Coronary artery (tissue), 2 donors: ENCODE measurements at regions not wholly inside any gene's neighbourhood (a gene's known extent, or its start where the extent isn't known, plus 50 kb on each side); places are given as distances from the start of the nearest gene placed in this dataset.

Source experiments
- DNase-seq: peaks from one replicate; pipeline ENCODE4 v3.0.0-alpha.2; 2017; ENCODE audit warnings: low spot score
- H3K27ac ChIP-seq, 2 donors: fragments of 200-600 bp; sonication (generic); one replicate each; pipeline ENCODE4 v1.5.1; 2016 to 2019
- H3K4me3 ChIP-seq: fragments of 200-600 bp; sonication (generic); 2 replicates; pipeline ENCODE4 v1.5.1; 2016; ENCODE audit warnings: mild to moderate bottlenecking, moderate library complexity
- CTCF ChIP-seq: fragments of 200-600 bp; sonication (generic); IDR thresholded peaks from one replicate; pipeline ENCODE4 v1.5.1; 2019; ENCODE audit warnings: antibody characterized with exemption

DNA sequence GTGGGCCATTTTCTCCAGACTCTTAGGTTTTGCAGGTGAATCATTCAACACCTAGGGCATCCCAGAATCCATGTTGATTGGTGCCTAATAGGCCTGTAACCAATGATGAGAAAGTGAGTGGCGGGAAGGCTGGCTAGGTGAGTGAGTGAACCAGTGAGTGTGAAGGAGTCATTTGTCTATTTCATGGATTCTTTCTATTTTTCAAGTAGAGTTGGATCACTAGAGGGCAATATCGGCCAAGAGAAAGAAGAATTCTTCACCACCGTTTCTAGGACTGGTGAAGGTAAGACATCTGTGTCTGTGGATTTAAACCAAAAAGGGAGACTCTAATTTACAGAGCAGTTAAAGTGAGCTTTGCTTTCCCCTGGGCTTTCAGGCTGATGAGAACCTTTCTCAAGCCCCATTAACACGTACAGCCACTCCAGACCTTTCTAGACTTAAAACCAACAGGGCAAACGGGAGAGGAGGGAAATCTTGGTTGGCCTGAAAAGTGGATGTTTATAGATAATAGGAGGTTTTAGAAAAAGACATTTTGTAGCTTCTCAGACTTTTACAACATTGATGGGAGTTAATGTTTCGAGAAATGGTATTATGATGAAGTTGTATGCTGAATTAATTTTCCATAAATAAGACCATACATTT lies 114.3 kb upstream of the IL12B start:
- DNase-seq: no peak
- peak; percentile 17 for TF ChIP-seq CTCF
- Histone ChIP-seq H3K4me3 (no peak overlapping the region), H3K27ac (no peak overlapping the region)

DNA sequence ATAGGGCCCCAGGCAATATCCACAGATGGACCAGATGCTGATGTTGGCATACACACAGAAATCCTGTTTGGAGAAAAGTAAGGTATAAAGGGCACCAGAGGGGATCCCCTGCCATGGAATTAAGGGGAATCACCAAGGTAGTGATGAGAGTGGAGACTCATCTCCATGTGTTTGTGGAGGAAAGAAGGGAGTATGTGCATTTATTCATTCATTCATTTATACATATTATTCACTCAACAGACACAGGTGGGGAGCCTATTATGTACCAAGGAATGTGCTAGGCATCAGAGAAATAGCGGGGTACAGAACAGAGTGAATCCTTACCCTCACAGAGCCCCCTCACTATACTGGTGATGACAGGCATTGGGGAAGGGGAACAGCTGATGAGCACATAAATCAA lies 116.8 kb upstream of the IL12B start:
- Histone ChIP-seq H3K4me3 (no peak overlapping the region), H3K27ac (no peak overlapping the region)
- DNase-seq: no peak
- no peak for TF ChIP-seq CTCF

DNA sequence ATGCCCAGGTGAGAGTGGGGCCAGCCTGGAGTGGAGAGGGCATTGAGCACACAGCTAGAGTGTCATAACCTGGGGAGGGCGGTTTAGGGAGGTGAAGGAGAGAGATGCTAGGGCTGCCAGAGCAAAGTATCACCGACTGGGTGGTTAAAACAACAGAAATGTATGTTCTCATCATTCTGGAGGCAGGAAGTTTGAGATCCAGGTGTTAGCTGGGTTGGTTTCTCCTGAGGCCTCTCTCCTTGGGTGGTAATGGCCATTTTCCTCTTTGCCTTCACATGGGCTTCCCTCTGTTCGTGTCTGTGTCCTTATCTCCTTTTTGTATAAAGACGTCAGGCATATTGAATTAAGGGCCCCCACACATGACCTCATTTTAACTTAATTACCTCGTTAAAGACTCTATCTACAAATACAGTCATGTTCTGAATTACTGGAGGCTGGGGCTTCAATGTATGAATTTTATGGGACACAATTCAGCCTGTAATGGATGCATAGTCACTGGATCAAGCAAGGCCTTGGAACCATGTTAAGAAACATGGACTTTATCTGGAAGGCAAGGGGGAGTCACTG lies 118.6 kb upstream of the IL12B start:
- no peak overlapping the region for H3K27ac ChIP-seq
- no peak for DNase-seq
- TF ChIP-seq CTCF: no peak
- no peak overlapping the region for H3K4me3 ChIP-seq

DNA sequence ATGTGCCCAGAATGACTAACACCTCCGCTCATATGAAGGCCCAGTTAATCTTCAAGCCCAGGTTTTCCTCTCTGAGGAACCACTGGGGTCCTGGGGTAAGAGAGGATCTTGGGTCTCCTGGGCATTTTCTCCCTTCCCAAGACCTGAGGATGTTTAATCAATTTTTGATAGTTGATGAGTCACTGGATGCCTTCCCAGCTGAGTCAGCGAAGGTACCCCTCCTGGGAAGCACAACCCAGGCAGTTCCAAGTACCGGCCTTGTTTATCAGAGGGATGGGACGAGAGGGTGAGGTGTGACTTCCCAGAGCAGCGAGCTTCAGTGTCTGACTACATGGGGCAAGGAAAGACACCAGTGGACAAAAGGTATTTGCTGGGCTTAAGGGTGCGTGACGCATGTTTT lies 119.6 kb upstream of the IL12B start:
- no peak for TF ChIP-seq CTCF
- peak; percentile 47 for DNase-seq
- no peak overlapping the region for H3K4me3 ChIP-seq
- H3K27ac ChIP-seq: no peak overlapping the region

DNA sequence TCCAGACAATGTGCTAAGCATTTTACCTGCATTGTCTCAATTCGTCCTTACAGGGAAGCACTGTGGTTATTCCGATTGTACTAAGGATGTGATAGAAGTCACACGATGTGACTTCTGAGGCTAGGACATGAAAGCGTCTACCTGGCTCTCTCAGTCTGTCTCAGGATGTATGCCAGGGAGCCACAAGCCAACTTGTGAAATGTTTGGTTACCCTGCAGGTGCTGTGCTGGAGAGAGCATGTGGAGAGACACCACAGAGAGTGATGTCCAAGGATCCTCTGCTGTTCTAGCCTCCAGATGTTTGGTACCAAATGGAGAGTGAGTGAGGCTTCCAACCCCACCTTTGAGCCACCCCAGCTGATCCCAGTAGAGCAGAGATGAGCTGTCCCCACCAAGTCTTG lies 120.1 kb upstream of the IL12B start:
- DNase-seq: peak; percentile 46
- Histone ChIP-seq H3K4me3 (no peak overlapping the region), H3K27ac (peak overlapping the region in 1 of 2 donors; percentile 88)
- no peak for TF ChIP-seq CTCF

- peak; percentile 78 for DNase-seq
- Histone ChIP-seq H3K27ac (peak overlapping the region; percentile 54 to 88), H3K4me3 (no peak overlapping the region)
- no peak for TF ChIP-seq CTCF
Observed at GRCh38 chr5:159451197-159452052, 121.1 kb upstream of the IL12B start.
